ENCODE measurements at regions not wholly inside any gene's neighbourhood (a gene's known extent, or its start where the extent isn't known, plus 50 kb on each side); places are given as distances from the start of the nearest gene placed in this dataset.

GRCh38 chr2:64937687-64938491 is 51.3 kb upstream of the SLC1A4 start:
- TF ChIP-seq POLR2A (IDR thresholded peaks at IDR 0.05) (no peak), CTCF (IDR thresholded peaks at IDR 0.05) (no peak)
